Neuronal stem cell (in vitro differentiated cells): ENCODE measurements at regions not wholly inside any gene's neighbourhood (a gene's known extent, or its start where the extent isn't known, plus 50 kb on each side); places are given as distances from the start of the nearest gene placed in this dataset.

Source experiments
- DNase-seq: peaks from one replicate; pipeline ENCODE4 v3.0.0-alpha.2; 2013; ENCODE audit warnings: low spot score
- H2AFZ ChIP-seq: one replicate; pipeline ENCODE4 v1.6.1; 2013; ENCODE audit warnings: mild to moderate bottlenecking, low read length, inconsistent platforms
- H2AK5ac ChIP-seq: 2 replicates; pipeline ENCODE4 v1.6.1; 2013; ENCODE audit warnings: low read depth, mild to moderate bottlenecking, inconsistent platforms, low read length, moderate library complexity, mixed read lengths
- H2BK120ac ChIP-seq: 2 replicates; pipeline ENCODE4 v1.6.1; 2013; ENCODE audit warnings: low read depth, mild to moderate bottlenecking, inconsistent platforms, low read length, moderate library complexity, mixed read lengths
- H2BK12ac ChIP-seq: one replicate; pipeline ENCODE4 v1.6.1; 2013; ENCODE audit warnings: low read length, inconsistent platforms
- H2BK15ac ChIP-seq: 2 replicates; pipeline ENCODE4 v1.6.1; 2013; ENCODE audit warnings: mild to moderate bottlenecking, low read length, inconsistent platforms, mixed read lengths
- H2BK5ac ChIP-seq: one replicate; pipeline ENCODE4 v1.6.1; 2013; ENCODE audit warnings: inconsistent platforms, mild to moderate bottlenecking, low read length, moderate library complexity
- H3K14ac ChIP-seq: one replicate; pipeline ENCODE4 v1.6.1; 2013; ENCODE audit warnings: low read length, inconsistent platforms
- H3K18ac ChIP-seq: 2 replicates; pipeline ENCODE4 v1.6.1; 2013; ENCODE audit warnings: low read length, inconsistent platforms
- H3K23ac ChIP-seq: 2 replicates; pipeline ENCODE4 v1.6.1; 2013; ENCODE audit warnings: low read depth, mild to moderate bottlenecking, mixed read lengths, low read length, inconsistent platforms; ENCODE audit not compliant: poor library complexity
- H3K27ac ChIP-seq: replicated peaks from 3 replicates; pipeline ENCODE4 v1.5.1; 2013; ENCODE audit warnings: low read length, inconsistent platforms
- H3K27me3 ChIP-seq, 3 experiments: 2 replicates each; pipeline ENCODE4 v1.6.1; 2013; ENCODE audit warnings: low read length in 3 of 3, mild to moderate bottlenecking in 2 of 3, inconsistent platforms in 1 of 3, low read depth in 1 of 3, mixed read lengths in 1 of 3, moderate library complexity in 1 of 3; ENCODE audit not compliant: control insufficient read depth in 3 of 3, insufficient read depth in 3 of 3
- H3K36me3 ChIP-seq, 2 donors: replicated peaks in 1 of 2; 2 replicates each; pipeline ENCODE4 v1.6.1; 2013; ENCODE audit warnings: low read length in 2 of 2; ENCODE audit not compliant: control insufficient read depth in 2 of 2, insufficient read depth in 2 of 2
- H3K4ac ChIP-seq: 2 replicates; pipeline ENCODE4 v1.6.1; 2013; ENCODE audit warnings: inconsistent platforms, mild to moderate bottlenecking, low read length, moderate library complexity
- H3K4me1 ChIP-seq, 2 donors: 1 replicate in 1 of 2; 2 replicates in 1 of 2; pipeline ENCODE4 v1.6.1; 2013; ENCODE audit warnings: low read length in 2 of 2, low read depth in 1 of 2; ENCODE audit not compliant: control insufficient read depth in 2 of 2, insufficient read depth in 1 of 2
- H3K4me2 ChIP-seq: one replicate; pipeline ENCODE4 v1.6.1; 2013; ENCODE audit warnings: mild to moderate bottlenecking, low read length, inconsistent platforms; ENCODE audit not compliant: insufficient read depth, poor library complexity, severe bottlenecking
- H3K4me3 ChIP-seq, 2 donors: 2 replicates each; pipeline ENCODE4 v1.5.1; 2013; ENCODE audit warnings: low read length in 2 of 2, mild to moderate bottlenecking in 2 of 2, inconsistent platforms in 1 of 2, moderate library complexity in 1 of 2
- H3K79me1 ChIP-seq: one replicate; pipeline ENCODE4 v1.6.1; 2013; ENCODE audit warnings: low read depth, mild to moderate bottlenecking, inconsistent platforms, low read length, moderate library complexity
- H3K9ac ChIP-seq: one replicate; pipeline ENCODE4 v1.6.1; 2013; ENCODE audit warnings: mild to moderate bottlenecking, low read depth, low read length, inconsistent platforms; ENCODE audit not compliant: poor library complexity
- H3K9me3 ChIP-seq, 2 donors: replicated peaks in 1 of 2; 2 replicates each; pipeline versions ENCODE3 to v1.6.1; 2013; ENCODE audit warnings: low read length in 2 of 2, mild to moderate bottlenecking in 2 of 2, inconsistent platforms in 1 of 2, low read depth in 1 of 2, mixed read lengths in 1 of 2, moderate library complexity in 1 of 2; ENCODE audit not compliant: control insufficient read depth in 2 of 2, insufficient read depth in 1 of 2
- H4K8ac ChIP-seq: one replicate; pipeline ENCODE4 v1.6.1; 2013; ENCODE audit warnings: low read depth, mild to moderate bottlenecking, inconsistent platforms, low read length, moderate library complexity
- H4K91ac ChIP-seq: one replicate; pipeline ENCODE4 v1.6.1; 2013; ENCODE audit warnings: low read length, low read depth, mild to moderate bottlenecking, inconsistent platforms; ENCODE audit not compliant: poor library complexity
- WGBS, 2 donors: extraction: QIAGEN DNeasy Blood & Tissue Kit; methylation state at CpG; one replicate each; pipeline ENCODE4 v1.1.7; 2013; ENCODE audit warnings: missing lambda C conversion rate in 2 of 2, mixed read lengths in 1 of 2; ENCODE audit not compliant: insufficient read length in 2 of 2, insufficient replicate concordance in 1 of 2; ENCODE audit errors: extremely low coverage in 2 of 2; 5-methylcytosine and 5-hydroxymethylcytosine counted together

DNA sequence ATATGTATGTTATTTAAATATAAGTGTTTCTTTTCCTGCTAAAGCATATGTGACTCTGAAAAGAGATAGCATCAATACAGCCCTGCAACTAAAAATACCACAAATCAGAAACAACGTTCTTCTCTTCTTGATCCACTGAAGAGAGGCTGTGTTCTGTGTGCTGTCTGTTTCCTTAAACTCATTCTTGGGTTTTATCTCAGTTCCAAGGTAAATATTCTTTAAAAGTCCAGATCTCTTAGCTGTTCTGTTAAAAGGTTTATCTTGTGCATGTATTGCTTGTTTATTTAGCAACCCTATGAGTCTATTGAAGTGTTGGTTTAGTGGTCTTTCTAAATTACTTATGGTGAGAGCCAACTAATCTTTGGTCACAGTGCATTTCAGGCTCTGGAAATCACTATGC is 173.3 kb upstream of the NT5C1B start:
- WGBS, 2 donors = no CpG with 5 or more reads among the region's 1 CpG
- Histone ChIP-seq H3K27ac (no peak overlapping the region), H3K4me2 (no peak overlapping the region), H3K79me1 (no peaks in the 10 kb centered on the region), H3K27me3 (no peaks in the 10 kb centered on the region), H3K4ac (no peak overlapping the region), H2BK12ac (no peak overlapping the region), H3K23ac (no peak overlapping the region), H3K36me3 (no peaks in the 10 kb centered on the region), H3K4me1 (no peaks in the 10 kb centered on the region), H3K9ac (no peak overlapping the region), H3K9me3 (no peaks in the 10 kb centered on the region), H4K8ac (no peak overlapping the region), H2BK5ac (no peak overlapping the region), H3K4me3 (no peak overlapping the region), H2BK120ac (no peak overlapping the region), H4K91ac (no peak overlapping the region), H3K14ac (no peak overlapping the region), H2BK15ac (no peak overlapping the region), H3K18ac (no peak overlapping the region), H2AFZ (no peak overlapping the region), H2AK5ac (no peak overlapping the region)
- DNase-seq = no peak

- Histone ChIP-seq H2AFZ (no peak overlapping the region), H3K4ac (no peak overlapping the region)
- WGBS, 2 donors = no CpG with 5 or more reads among the region's 1 CpG
Observed at GRCh38 chr2:18754286-18754685, 164.9 kb upstream of the NT5C1B start.

GRCh38 chr2:18753722-18754121 is 164.4 kb upstream of the NT5C1B start:
- Histone ChIP-seq H4K8ac (no peak overlapping the region), H3K4me1 (no peaks in the 10 kb centered on the region), H2BK15ac (no peak overlapping the region), H2BK5ac (no peak overlapping the region), H3K14ac (no peak overlapping the region), H2BK12ac (no peak overlapping the region), H3K27me3 (peaks cover 0 to 14% (median 0%) of the 10 kb centered on the region in 3 experiments), H3K4ac (no peak overlapping the region), H3K9me3 (no peaks in the 10 kb centered on the region), H3K18ac (no peak overlapping the region), H2AFZ (no peak overlapping the region), H3K79me1 (no peaks in the 10 kb centered on the region), H2BK120ac (no peak overlapping the region), H2AK5ac (no peak overlapping the region), H3K27ac (no peak overlapping the region), H3K23ac (no peak overlapping the region), H4K91ac (no peak overlapping the region), H3K4me3 (no peak overlapping the region), H3K4me2 (no peak overlapping the region), H3K36me3 (no peaks in the 10 kb centered on the region), H3K9ac (no peak overlapping the region)
- WGBS, 2 donors = no CpG with 5 or more reads among the region's 4 CpGs
- no peak for DNase-seq

More at GRCh38 chr2:18754286-18754685, 164.9 kb upstream of the NT5C1B start:
- H2BK15ac ChIP-seq = no peak overlapping the region
- H4K91ac ChIP-seq = no peak overlapping the region
- H3K27me3 ChIP-seq = peaks cover 0 to 14% (median 0%) of the 10 kb centered on the region in 3 experiments
- no peak overlapping the region for H3K9ac ChIP-seq
- no peak overlapping the region for H4K8ac ChIP-seq
- no peak overlapping the region for H2BK5ac ChIP-seq
- no peak overlapping the region for H3K27ac ChIP-seq
- no peak for DNase-seq
- no peak overlapping the region for H2AK5ac ChIP-seq
- no peaks in the 10 kb centered on the region for H3K4me1 ChIP-seq
- H2BK12ac ChIP-seq = no peak overlapping the region
- H3K4me2 ChIP-seq = no peak overlapping the region
- no peak overlapping the region for H3K4me3 ChIP-seq
- no peak overlapping the region for H2BK120ac ChIP-seq
- no peaks in the 10 kb centered on the region for H3K36me3 ChIP-seq
- no peaks in the 10 kb centered on the region for H3K79me1 ChIP-seq
- H3K18ac ChIP-seq = no peak overlapping the region
- H3K14ac ChIP-seq = no peak overlapping the region
- no peak overlapping the region for H3K23ac ChIP-seq
- H3K9me3 ChIP-seq = no peaks in the 10 kb centered on the region

DNA sequence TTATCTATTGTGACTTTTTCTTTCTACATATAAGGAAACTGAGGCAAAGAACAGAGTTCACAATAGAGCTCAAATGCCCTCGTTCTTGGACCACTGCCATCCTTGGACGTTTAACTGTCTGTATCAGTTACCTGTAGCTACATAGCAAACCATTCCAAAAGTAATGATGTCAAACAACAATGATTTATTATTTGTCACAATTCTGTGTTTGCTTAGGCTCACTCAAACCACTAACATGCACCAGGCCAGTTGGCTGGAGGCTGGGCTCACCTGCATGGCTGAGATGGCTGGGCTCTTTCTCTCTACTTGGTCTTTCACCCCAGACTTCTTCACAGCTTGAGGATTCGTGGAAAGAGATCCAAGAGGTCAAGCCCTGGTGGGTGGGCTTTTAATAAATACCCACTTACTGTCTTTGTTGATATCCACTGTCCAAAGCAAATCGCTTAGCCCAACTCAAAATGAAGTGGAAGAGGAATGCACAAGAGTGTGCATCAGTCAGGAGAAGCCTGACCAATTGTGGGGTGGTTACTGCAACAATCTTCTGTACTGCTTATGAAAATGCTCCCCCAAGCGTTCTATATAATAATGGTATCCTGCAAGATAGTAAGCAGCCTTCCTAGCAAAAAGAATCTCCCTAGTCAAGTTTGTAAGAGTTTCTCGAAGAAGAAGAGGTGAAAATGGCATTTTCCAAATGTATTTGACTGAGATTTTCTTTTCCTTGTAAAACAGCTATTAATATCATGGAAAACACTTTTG is 163.5 kb upstream of the NT5C1B start:
- no peaks in the 10 kb centered on the region for H3K4me1 ChIP-seq
- no peak overlapping the region for H3K4ac ChIP-seq
- H3K79me1 ChIP-seq = no peaks in the 10 kb centered on the region
- no peak overlapping the region for H3K23ac ChIP-seq
- no peak overlapping the region for H2BK5ac ChIP-seq
- no peak overlapping the region for H3K27ac ChIP-seq
- H3K36me3 ChIP-seq = no peaks in the 10 kb centered on the region
- no peak overlapping the region for H3K9ac ChIP-seq
- WGBS, 2 donors = no CpG with 5 or more reads among the region's 6 CpGs
- no peak overlapping the region for H2AK5ac ChIP-seq
- no peak overlapping the region for H3K4me2 ChIP-seq
- H3K9me3 ChIP-seq = no peaks in the 10 kb centered on the region
- no peak overlapping the region for H3K4me3 ChIP-seq
- no peak overlapping the region for H2BK120ac ChIP-seq
- no peak overlapping the region for H2BK15ac ChIP-seq
- H4K8ac ChIP-seq = no peak overlapping the region
- peaks cover 0 to 17% (median 0%) of the 10 kb centered on the region in 3 experiments for H3K27me3 ChIP-seq
- H2AFZ ChIP-seq = no peak overlapping the region
- no peak overlapping the region for H3K18ac ChIP-seq
- H2BK12ac ChIP-seq = no peak overlapping the region
- H3K14ac ChIP-seq = no peak overlapping the region
- no peak for DNase-seq
- no peak overlapping the region for H4K91ac ChIP-seq
